Activated CD4-positive, CD25-positive, alpha-beta regulatory T cell treated with anti-CD3 and anti-CD28 coated beads, Interleukin-2, amount 50 U/mL, for 16 hours (primary cell): ENCODE measurements at regions not wholly inside any gene's neighbourhood (a gene's known extent, or its start where the extent isn't known, plus 50 kb on each side); places are given as distances from the start of the nearest gene placed in this dataset.

Source experiments
- DNase-seq: peaks from one replicate; pipeline ENCODE4 v3.0.0-alpha.2; 2020; ENCODE audit warnings: low read depth, low spot score

GRCh38 chr4:145427991-145428390 is 53.7 kb upstream of the SMAD1 start:
- no peak for DNase-seq

- no peak for DNase-seq
Measured at GRCh38 chr4:145427221-145427620, 54.4 kb upstream of the SMAD1 start.

- no peak for DNase-seq
Measured at GRCh38 chr4:145423017-145423708, 58.5 kb upstream of the SMAD1 start.

GRCh38 chr4:145420595-145421214 is 60.9 kb upstream of the SMAD1 start:
- DNase-seq: no peak

GRCh38 chr4:145418739-145419138 is 62.9 kb upstream of the SMAD1 start:
- no peak for DNase-seq

- no peak for DNase-seq
Measured at GRCh38 chr4:145417348-145418130, 64.1 kb upstream of the SMAD1 start.

- no peak for DNase-seq
Measured at GRCh38 chr4:145414841-145415240, 66.8 kb upstream of the SMAD1 start.

GRCh38 chr4:145414226-145414625 is 67.4 kb upstream of the SMAD1 start:
- no peak for DNase-seq

GRCh38 chr4:145406970-145407369 is 74.7 kb upstream of the SMAD1 start:
- DNase-seq: no peak

GRCh38 chr4:145404761-145405160 is 76.9 kb upstream of the SMAD1 start:
- DNase-seq: no peak

GRCh38 chr4:145396581-145396980 is 85.1 kb upstream of the SMAD1 start:
- DNase-seq: no peak

- DNase-seq: no peak
Measured at GRCh38 chr4:145390571-145390970, 91.1 kb upstream of the SMAD1 start.

GRCh38 chr4:145389550-145389949 is 92.1 kb upstream of the SMAD1 start:
- no peak for DNase-seq

- no peak for DNase-seq
Measured at GRCh38 chr4:145388043-145388442, 93.6 kb upstream of the SMAD1 start.

- DNase-seq: no peak
Measured at GRCh38 chr4:145387079-145387478, 94.6 kb upstream of the SMAD1 start.

GRCh38 chr4:145381163-145381562 is 100.5 kb upstream of the SMAD1 start:
- no peak for DNase-seq

- DNase-seq: no peak
Measured at GRCh38 chr4:145380123-145380522, 101.5 kb upstream of the SMAD1 start.

GRCh38 chr4:145375416-145375815 is 106.2 kb upstream of the SMAD1 start:
- DNase-seq: no peak

GRCh38 chr4:145352438-145353145 is 129.1 kb upstream of the SMAD1 start:
- no peak for DNase-seq

GRCh38 chr4:145351922-145352321 is 129.7 kb upstream of the SMAD1 start:
- DNase-seq: no peak

GRCh38 chr4:145351162-145351561 is 130.5 kb upstream of the SMAD1 start:
- no peak for DNase-seq

- DNase-seq: no peak
Measured at GRCh38 chr4:145348291-145348690, 133.4 kb upstream of the SMAD1 start.
